ENCODE measurements at regions not wholly inside any gene's neighbourhood (a gene's known extent, or its start where the extent isn't known, plus 50 kb on each side); places are given as distances from the start of the nearest gene placed in this dataset.

- TF ChIP-seq POLR2A (IDR thresholded peaks at IDR 0.05; ENCODE audit: low read length): no peak
- no peak for TF ChIP-seq GATA1 (IDR thresholded peaks at IDR 0.05; ENCODE audit: low read depth, low read length)
Measured at GRCh38 chr4:63302792-63303191, 1106.5 kb downstream of the TECRL start.

All from erythroblast (primary cell).